Activated gamma-delta T cell treated with anti-CD3 and anti-CD28 coated beads, Interleukin-2, amount 50 U/mL, for 16 hours (primary cell): ENCODE measurements at regions not wholly inside any gene's neighbourhood (a gene's known extent, or its start where the extent isn't known, plus 50 kb on each side); places are given as distances from the start of the nearest gene placed in this dataset.

Experiments
- DNase-seq: peaks from one replicate; pipeline ENCODE4 v3.0.0-alpha.2; 2020; ENCODE audit warnings: low read depth

GRCh38 chr6:28839443-28840120 is 84.2 kb downstream of the TRIM27 start:
- DNase-seq = no peak

- DNase-seq = no peak
These were observed 82.5 kb downstream of the TRIM27 start for GRCh38 chr6:28841290-28841689.

- peak; percentile 18 for DNase-seq
These were observed 75.0 kb downstream of the TRIM27 start for GRCh38 chr6:28848756-28849155.
